H1 (cell line): ENCODE measurements at regions not wholly inside any gene's neighbourhood (a gene's known extent, or its start where the extent isn't known, plus 50 kb on each side); places are given as distances from the start of the nearest gene placed in this dataset.

Experiments used
- ATF3 ChIP-seq: IDR thresholded peaks from 2 replicates; pipeline ENCODE4 v1.6.1; 2011; ENCODE audit warnings: low read depth, mild to moderate bottlenecking, low read length; ENCODE audit not compliant: insufficient read depth
- BCL11A ChIP-seq, 2 experiments: IDR thresholded peaks; one replicate each; pipeline ENCODE4 v1.6.1; 2011; ENCODE audit warnings: low read depth in 2 of 2, low read length in 2 of 2, mild to moderate bottlenecking in 2 of 2
- CTCF ChIP-seq, 3 experiments: IDR thresholded peaks; 1 replicate in 2 of 3; 2 replicates in 1 of 3; pipeline versions ENCODE4 v1.5.1 to v1.6.1; 2011; ENCODE audit warnings: low read length in 3 of 3, mild to moderate bottlenecking in 3 of 3, inconsistent platforms in 2 of 3, low read depth in 1 of 3, moderate library complexity in 1 of 3; ENCODE audit not compliant: insufficient read depth in 1 of 3; ENCODE audit errors: control extremely low read depth in 1 of 3
- EP300 ChIP-seq, 2 experiments: IDR thresholded peaks; 1 replicate in 1 of 2; 2 replicates in 1 of 2; pipeline ENCODE4 v1.6.1; 2011 to 2012; ENCODE audit warnings: low read depth in 2 of 2, low read length in 2 of 2, mild to moderate bottlenecking in 2 of 2, borderline replicate concordance in 1 of 2, inconsistent platforms in 1 of 2, moderate library complexity in 1 of 2
- EZH2 ChIP-seq: fragments of 200-600 bp; sonication (generic); IDR thresholded peaks from 2 replicates; pipeline ENCODE4 v1.7.1; 2012; ENCODE audit warnings: low read depth, mild to moderate bottlenecking, moderate library complexity, low read length, inconsistent platforms; ENCODE audit not compliant: severe bottlenecking
- FOSL1 ChIP-seq: IDR thresholded peaks from 2 replicates; pipeline ENCODE4 v1.6.1; 2011; ENCODE audit warnings: mild to moderate bottlenecking, low read depth, low read length, moderate library complexity; ENCODE audit not compliant: insufficient read depth
- HDAC2 ChIP-seq, 2 experiments: fragments of 300-600 bp in 1 of 2; sonication (generic) in 1 of 2; IDR thresholded peaks; 2 replicates each; pipeline ENCODE4 v1.6.1; 2011 to 2012; ENCODE audit warnings: low read depth in 2 of 2, low read length in 2 of 2, mild to moderate bottlenecking in 2 of 2, moderate library complexity in 2 of 2, borderline replicate concordance in 1 of 2, inconsistent platforms in 1 of 2
- HDAC6 ChIP-seq: IDR thresholded peaks from one replicate; pipeline ENCODE4 v1.7.1; 2012; ENCODE audit warnings: low read depth, mild to moderate bottlenecking, inconsistent platforms, low read length, moderate library complexity
- JUND ChIP-seq: IDR thresholded peaks from 2 replicates; pipeline ENCODE4 v1.6.1; 2011; ENCODE audit warnings: mild to moderate bottlenecking, improper control_type of control experiment, low read length
- KDM1A ChIP-seq: fragments of 200-600, 300-600 bp; sonication (generic); IDR thresholded peaks from 2 replicates; pipeline ENCODE4 v1.7.1; 2016; ENCODE audit warnings: mild to moderate bottlenecking, low read length, borderline replicate concordance
- RAD21 ChIP-seq, 2 experiments: IDR thresholded peaks in 1 of 2; conservative IDR thresholded peaks in 1 of 2; 2 replicates each; pipeline ENCODE4 v1.6.1; 2011; ENCODE audit warnings: low read depth in 2 of 2, low read length in 2 of 2, improper control_type of control experiment in 1 of 2, inconsistent platforms in 1 of 2, mild to moderate bottlenecking in 1 of 2, moderate library complexity in 1 of 2
- SIRT6 ChIP-seq: IDR thresholded peaks from one replicate; pipeline ENCODE4 v1.7.1; 2012; ENCODE audit warnings: low read length, inconsistent platforms
- ZNF274 ChIP-seq: IDR thresholded peaks from 2 replicates; pipeline ENCODE4 v1.7.0; 2012; ENCODE audit warnings: low read length, borderline replicate concordance; ENCODE audit errors: extremely low read depth

GRCh38 chr1:189669846-189670245 is 807.8 kb downstream of the BRINP3 start:
- TF ChIP-seq EZH2: no peak
- TF ChIP-seq JUND: no peak
- TF ChIP-seq KDM1A: no peak
- no peak for TF ChIP-seq ZNF274
- TF ChIP-seq RAD21 (IDR thresholded peaks at IDR 0.05 in 1 of 2, conservative IDR thresholded peaks at IDR 0.05 in 1 of 2; ENCODE audit: low read depth in 2 of 2, low read length in 2 of 2): no peak
- TF ChIP-seq HDAC6: no peak
- no peak for TF ChIP-seq BCL11A (IDR thresholded peaks at IDR 0.05; ENCODE audit: low read depth in 2 of 2, low read length in 2 of 2)
- no peak for TF ChIP-seq HDAC2 (IDR thresholded peaks at IDR 0.05; ENCODE audit: borderline replicate concordance in 1 of 2, low read depth in 2 of 2, low read length in 2 of 2)
- no peak for TF ChIP-seq CTCF (IDR thresholded peaks at IDR 0.05; ENCODE audit: control extremely low read depth in 1 of 3, insufficient read depth in 1 of 3, low read depth in 1 of 3, low read length in 3 of 3)
- TF ChIP-seq FOSL1: no peak
- TF ChIP-seq EP300 (IDR thresholded peaks at IDR 0.05; ENCODE audit: borderline replicate concordance in 1 of 2, low read depth in 2 of 2, low read length in 2 of 2): no peak
- no peak for TF ChIP-seq SIRT6
- no peak for TF ChIP-seq ATF3
